Mononuclear cell (primary cell): ENCODE measurements at regions not wholly inside any gene's neighbourhood (a gene's known extent, or its start where the extent isn't known, plus 50 kb on each side); places are given as distances from the start of the nearest gene placed in this dataset.

Source experiments
- H3K27me3 ChIP-seq: 2 replicates; pipeline ENCODE4 v1.6.0; 2011; ENCODE audit warnings: low read length, control low read depth; ENCODE audit not compliant: insufficient read depth
- H3K4me1 ChIP-seq: 2 replicates; pipeline ENCODE4 v1.5.1; 2011; ENCODE audit warnings: mild to moderate bottlenecking, low read length, control low read depth; ENCODE audit not compliant: insufficient read depth
- H3K4me3 ChIP-seq: 2 replicates; pipeline ENCODE4 v1.5.1; 2011; ENCODE audit warnings: mild to moderate bottlenecking, low read length, moderate library complexity
- H3K9me3 ChIP-seq: 2 replicates; pipeline ENCODE4 v1.5.1; 2011; ENCODE audit warnings: low read depth, mild to moderate bottlenecking, control low read depth, low read length

GRCh38 chr2:62313449-62314227 is 117.7 kb downstream of the B3GNT2 start:
- H3K27me3 ChIP-seq = no peaks in the 10 kb centered on the region
- H3K4me1 ChIP-seq = peaks cover 35% of the 10 kb centered on the region
- H3K9me3 ChIP-seq = no peaks in the 10 kb centered on the region
- H3K4me3 ChIP-seq = no peak overlapping the region

GRCh38 chr2:62309465-62310091 is 113.7 kb downstream of the B3GNT2 start:
- no peaks in the 10 kb centered on the region for H3K9me3 ChIP-seq
- no peak overlapping the region for H3K4me3 ChIP-seq
- peaks cover 70% of the 10 kb centered on the region for H3K4me1 ChIP-seq
- H3K27me3 ChIP-seq = no peaks in the 10 kb centered on the region

GRCh38 chr2:62309081-62309464 is 113.2 kb downstream of the B3GNT2 start:
- peaks cover 70% of the 10 kb centered on the region for H3K4me1 ChIP-seq
- no peaks in the 10 kb centered on the region for H3K9me3 ChIP-seq
- no peak overlapping the region for H3K4me3 ChIP-seq
- no peaks in the 10 kb centered on the region for H3K27me3 ChIP-seq

DNA sequence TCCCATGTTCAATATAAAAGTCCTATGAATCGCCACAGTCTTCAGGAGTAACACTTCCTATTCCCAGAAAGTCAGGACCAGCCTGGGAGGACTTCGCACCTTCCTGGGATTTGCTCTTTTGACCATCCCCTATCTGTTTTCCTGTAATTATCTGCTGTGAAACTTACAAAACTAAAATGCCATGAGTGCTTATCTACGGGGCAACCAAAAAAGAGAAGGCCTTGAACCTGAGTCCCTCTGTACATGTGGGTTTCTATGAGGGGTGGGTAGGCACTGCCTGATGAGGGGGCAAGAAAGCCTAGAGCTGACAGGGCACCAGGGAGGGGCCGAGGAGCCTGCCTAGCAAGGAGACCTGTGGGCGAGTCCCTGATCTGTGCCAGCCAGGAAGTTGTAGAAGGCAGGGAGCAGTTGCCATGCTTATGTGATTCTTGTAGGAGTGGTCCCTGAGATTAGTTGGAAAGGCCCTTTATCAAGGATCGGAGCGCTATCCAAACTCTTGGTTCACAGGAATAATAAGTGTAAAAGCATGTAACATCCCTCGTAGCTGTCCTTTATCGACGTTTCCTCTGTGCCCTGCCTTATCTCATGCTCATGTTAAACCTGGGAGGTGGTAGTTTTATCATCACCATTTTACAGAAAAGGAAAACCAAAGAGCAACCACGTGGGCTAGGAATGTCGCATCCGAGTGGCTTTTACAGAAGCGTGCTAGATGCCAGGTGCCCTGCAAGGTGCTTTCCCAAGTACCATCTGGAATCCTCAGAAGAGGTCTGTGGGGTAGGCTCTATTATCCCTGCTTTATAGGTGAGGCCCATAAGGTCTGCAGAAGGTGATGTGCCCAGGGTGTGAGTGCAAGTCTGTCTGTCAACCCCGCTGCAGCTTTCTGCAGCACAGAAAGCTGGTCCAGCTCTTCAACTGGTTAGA is 111.8 kb downstream of the B3GNT2 start:
- no peaks in the 10 kb centered on the region for H3K9me3 ChIP-seq
- no peak overlapping the region for H3K4me3 ChIP-seq
- peaks cover 71% of the 10 kb centered on the region for H3K4me1 ChIP-seq
- H3K27me3 ChIP-seq = no peaks in the 10 kb centered on the region

DNA sequence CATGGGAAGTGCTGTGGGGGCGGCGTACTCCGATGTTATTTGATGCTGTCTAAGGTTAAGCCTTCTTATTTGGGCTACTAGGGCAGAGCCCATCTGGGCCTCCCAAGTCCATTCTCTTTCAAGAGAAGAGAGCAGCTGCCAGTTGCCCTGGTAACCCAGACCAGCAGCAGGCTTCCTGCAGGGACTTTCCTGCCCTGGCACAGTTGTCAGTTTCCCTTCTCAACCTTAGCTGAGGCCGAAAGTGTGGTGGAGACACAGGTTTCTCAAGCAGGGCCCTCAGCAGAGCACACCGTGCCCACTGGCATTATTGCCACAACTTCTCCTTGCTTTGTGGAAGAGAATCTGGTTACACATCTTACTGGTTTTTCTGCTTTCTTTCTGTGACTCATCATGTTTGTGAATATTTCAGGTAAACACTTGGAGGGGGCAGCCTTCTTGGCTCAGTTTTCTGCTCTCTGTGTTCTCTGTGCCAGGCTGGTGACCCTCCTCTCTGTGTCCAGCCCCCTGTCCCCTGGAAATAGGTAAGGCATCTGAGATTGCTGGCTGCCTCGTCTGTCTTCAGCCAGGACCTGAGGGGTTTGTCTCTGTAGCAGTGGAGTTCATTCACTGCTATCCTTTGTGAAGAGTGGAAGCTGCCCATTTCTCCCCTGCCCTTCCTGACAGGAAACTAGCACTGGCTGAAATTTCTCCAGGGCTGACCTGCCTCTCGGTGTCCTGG is 111.0 kb downstream of the B3GNT2 start:
- peaks cover 78% of the 10 kb centered on the region for H3K4me1 ChIP-seq
- no peaks in the 10 kb centered on the region for H3K9me3 ChIP-seq
- H3K4me3 ChIP-seq = no peak overlapping the region
- no peaks in the 10 kb centered on the region for H3K27me3 ChIP-seq

DNA sequence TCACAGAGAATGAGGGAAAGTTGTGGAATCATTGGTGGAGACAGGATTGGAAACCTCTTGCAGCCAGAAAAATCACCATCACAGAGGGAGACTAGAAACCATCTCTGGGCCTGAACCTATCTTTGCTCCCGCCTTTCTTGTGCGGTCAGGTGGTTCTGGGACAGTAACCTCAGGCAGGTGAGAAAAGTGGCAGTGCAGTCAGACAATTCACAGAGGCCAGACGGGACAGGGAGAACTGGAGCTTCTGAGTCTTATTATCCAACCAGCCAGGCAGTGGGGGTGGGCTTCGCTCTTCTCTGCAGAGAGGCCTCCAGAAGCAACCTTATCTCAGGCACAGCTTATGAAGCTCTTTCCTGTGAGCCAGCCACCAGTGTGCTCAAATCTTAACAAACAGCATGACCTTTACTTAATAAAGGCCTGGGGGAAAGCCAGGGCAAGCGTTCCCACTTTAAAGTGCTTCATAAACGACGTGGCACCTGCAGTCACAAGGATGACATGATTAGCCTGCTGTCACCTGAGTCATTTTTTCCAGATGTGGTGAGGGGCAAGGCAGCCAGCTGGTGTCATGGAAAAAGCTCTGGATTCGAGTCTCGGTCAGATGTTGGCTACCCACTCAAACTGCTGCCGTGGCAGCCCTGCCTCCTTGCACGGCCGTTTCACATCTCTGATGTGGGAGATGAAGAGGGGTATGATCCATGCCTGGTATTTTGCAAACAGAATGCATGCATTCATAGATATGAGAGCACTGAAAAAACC is 109.7 kb downstream of the B3GNT2 start:
- Histone ChIP-seq H3K27me3 (no peaks in the 10 kb centered on the region), H3K4me1 (peaks cover 82% of the 10 kb centered on the region), H3K9me3 (no peaks in the 10 kb centered on the region), H3K4me3 (no peak overlapping the region)

GRCh38 chr2:62304429-62305417 is 108.8 kb downstream of the B3GNT2 start:
- peaks cover 75% of the 10 kb centered on the region for H3K4me1 ChIP-seq
- no peak overlapping the region for H3K4me3 ChIP-seq
- no peaks in the 10 kb centered on the region for H3K9me3 ChIP-seq
- no peaks in the 10 kb centered on the region for H3K27me3 ChIP-seq

GRCh38 chr2:62303788-62304187 is 107.9 kb downstream of the B3GNT2 start:
- no peaks in the 10 kb centered on the region for H3K9me3 ChIP-seq
- no peaks in the 10 kb centered on the region for H3K27me3 ChIP-seq
- H3K4me1 ChIP-seq = peaks cover 68% of the 10 kb centered on the region
- no peak overlapping the region for H3K4me3 ChIP-seq

DNA sequence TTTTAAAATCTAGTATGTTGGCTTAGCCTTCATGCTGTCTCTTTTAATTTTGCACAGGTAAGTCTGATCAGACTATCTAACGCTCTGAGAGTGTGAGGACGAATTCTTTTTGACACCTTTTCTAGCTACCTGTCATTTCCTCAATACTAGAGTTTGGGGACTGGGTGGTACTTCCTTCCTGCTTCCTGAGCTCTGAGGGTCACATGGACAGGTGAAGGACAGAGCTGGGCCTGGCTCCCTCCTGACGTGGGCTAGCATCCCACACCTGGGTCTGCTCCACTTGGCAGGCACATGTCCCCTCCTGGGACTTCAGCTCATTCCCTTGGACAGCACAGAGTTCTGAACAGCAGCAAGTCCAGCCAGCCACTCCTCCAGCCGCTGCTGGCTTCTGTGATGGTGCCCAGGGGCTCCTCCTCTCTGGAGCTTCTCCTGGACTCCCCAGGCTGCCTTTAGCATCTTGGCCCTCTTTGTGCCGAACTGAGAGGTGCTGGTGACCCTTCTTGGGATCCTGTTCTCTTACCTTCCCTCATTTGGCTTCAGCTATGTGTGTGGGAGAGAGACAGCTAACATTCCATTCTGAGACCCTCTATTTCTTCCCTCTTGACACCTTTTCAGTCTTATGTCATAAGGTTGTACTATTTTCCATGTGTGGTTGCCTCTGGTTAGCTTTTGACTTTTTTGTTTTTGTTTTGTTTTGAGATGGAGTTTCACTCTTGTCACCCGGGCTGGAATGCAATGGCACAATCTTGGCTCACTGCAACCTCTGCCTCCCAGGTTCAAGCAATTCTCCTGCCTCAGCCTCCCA is 106.9 kb downstream of the B3GNT2 start:
- no peak overlapping the region for H3K4me3 ChIP-seq
- H3K9me3 ChIP-seq = no peaks in the 10 kb centered on the region
- no peaks in the 10 kb centered on the region for H3K27me3 ChIP-seq
- peaks cover 62% of the 10 kb centered on the region for H3K4me1 ChIP-seq

DNA sequence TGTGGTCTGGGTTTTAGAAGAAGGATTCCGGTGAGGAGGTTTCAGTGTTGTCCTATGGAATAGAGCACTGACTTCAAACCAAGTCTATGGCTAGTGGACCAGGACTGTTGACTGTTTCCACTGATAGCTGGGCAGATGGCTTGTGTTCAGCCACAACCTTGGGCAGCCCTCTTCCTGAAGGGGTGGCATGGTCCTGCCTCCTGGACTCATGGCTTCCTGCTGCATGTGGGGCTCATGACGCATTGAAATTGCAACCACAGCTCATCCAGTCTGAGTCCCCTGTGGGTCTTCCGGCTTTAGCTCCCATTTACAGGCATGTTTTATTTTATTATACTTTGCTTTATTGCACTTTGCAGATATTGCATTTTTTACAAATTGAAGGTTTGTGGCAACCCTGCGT is 105.0 kb downstream of the B3GNT2 start:
- Histone ChIP-seq H3K4me1 (peaks cover 43% of the 10 kb centered on the region), H3K9me3 (no peaks in the 10 kb centered on the region), H3K27me3 (no peaks in the 10 kb centered on the region), H3K4me3 (no peak overlapping the region)

GRCh38 chr2:62297624-62298010 is 101.7 kb downstream of the B3GNT2 start:
- Histone ChIP-seq H3K4me3 (no peak overlapping the region), H3K27me3 (no peaks in the 10 kb centered on the region)

DNA sequence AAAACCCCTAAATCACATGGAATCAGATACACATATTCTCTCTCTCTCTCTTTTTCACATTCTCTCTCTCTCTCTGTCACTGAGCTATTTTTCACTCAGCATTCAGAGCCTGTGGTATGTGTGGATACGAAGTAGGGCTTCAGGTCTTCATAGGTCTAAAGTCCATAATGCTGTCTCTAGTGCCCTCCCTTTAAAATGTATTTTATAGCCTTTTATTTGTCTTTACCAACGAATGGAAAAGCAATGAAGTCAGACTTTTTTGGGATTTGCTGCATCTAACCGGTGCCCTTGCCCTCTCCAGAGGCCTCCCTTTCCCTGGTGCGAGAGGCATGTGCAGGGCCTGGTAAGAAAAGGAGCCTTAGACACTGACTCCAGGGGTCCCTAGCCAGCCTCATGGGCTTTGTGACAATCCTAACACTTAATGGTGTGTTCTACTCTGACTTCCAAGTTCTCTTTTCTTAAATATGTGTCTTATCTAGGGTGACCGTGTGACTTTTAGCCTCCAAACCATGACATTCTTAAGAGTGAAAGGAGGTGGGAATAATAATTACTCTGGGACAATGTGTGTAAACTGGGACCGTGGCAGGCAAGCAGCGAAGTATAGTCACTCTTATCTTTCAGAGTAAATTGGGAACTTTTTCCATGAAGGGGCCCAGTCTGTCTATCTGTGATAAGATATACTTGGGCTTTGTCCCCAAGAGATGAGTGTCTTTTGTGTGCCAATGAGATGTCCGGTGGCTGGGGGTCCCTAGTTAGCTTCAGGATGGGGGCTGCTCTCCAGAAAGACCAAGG is 101.1 kb downstream of the B3GNT2 start:
- Histone ChIP-seq H3K4me3 (no peak overlapping the region), H3K27me3 (no peaks in the 10 kb centered on the region), H3K4me1 (peaks cover 4% of the 10 kb centered on the region), H3K9me3 (no peaks in the 10 kb centered on the region)

More at GRCh38 chr2:62297624-62298010, 101.7 kb downstream of the B3GNT2 start:
- Histone ChIP-seq H3K4me1 (peaks cover 10% of the 10 kb centered on the region), H3K9me3 (no peaks in the 10 kb centered on the region)
